Stimulated activated CD8-positive, alpha-beta memory T cell treated with anti-CD3 and anti-CD28 coated beads, Interleukin-7, amount 100 ng/mL, for 1 hour (primary cell): ENCODE measurements at regions not wholly inside any gene's neighbourhood (a gene's known extent, or its start where the extent isn't known, plus 50 kb on each side); places are given as distances from the start of the nearest gene placed in this dataset.

Experiments used
- DNase-seq, 2 donors: peaks; one replicate each; pipeline ENCODE4 v3.0.0-alpha.2; 2020; ENCODE audit warnings: low read depth in 2 of 2

- DNase-seq, result no peak
These were observed 93.8 kb downstream of the GLRX3 start for GRCh38 chr10:130230036-130230435.

GRCh38 chr10:130230611-130231010 is 94.4 kb downstream of the GLRX3 start:
- DNase-seq, result no peak

- no peak for DNase-seq
These were observed 95.1 kb downstream of the GLRX3 start for GRCh38 chr10:130231251-130231741.

- no peak for DNase-seq
These were observed 96.2 kb downstream of the GLRX3 start for GRCh38 chr10:130232166-130233034.

GRCh38 chr10:130233035-130233360 is 96.8 kb downstream of the GLRX3 start:
- no peak for DNase-seq

GRCh38 chr10:130233426-130233825 is 97.2 kb downstream of the GLRX3 start:
- no peak for DNase-seq

- no peak for DNase-seq
These were observed 98.2 kb downstream of the GLRX3 start for GRCh38 chr10:130234171-130234965.

GRCh38 chr10:130236711-130237110 is 100.5 kb downstream of the GLRX3 start:
- no peak for DNase-seq

GRCh38 chr10:130240409-130240808 is 104.2 kb downstream of the GLRX3 start:
- no peak for DNase-seq

GRCh38 chr10:130242513-130242912 is 106.3 kb downstream of the GLRX3 start:
- DNase-seq, result no peak

- DNase-seq, result no peak
These were observed 106.8 kb downstream of the GLRX3 start for GRCh38 chr10:130243015-130243414.

GRCh38 chr10:130244031-130244927 is 108.1 kb downstream of the GLRX3 start:
- DNase-seq, result no peak

- no peak for DNase-seq
These were observed 108.8 kb downstream of the GLRX3 start for GRCh38 chr10:130244928-130245495.

- DNase-seq, result no peak
These were observed 109.9 kb downstream of the GLRX3 start for GRCh38 chr10:130246113-130246512.

GRCh38 chr10:130250127-130250526 is 113.9 kb downstream of the GLRX3 start:
- no peak for DNase-seq

GRCh38 chr10:130251766-130252165 is 115.6 kb downstream of the GLRX3 start:
- DNase-seq, result no peak

- no peak for DNase-seq
These were observed 118.1 kb downstream of the GLRX3 start for GRCh38 chr10:130254243-130254642.

GRCh38 chr10:130254662-130255061 is 118.5 kb downstream of the GLRX3 start:
- DNase-seq, result no peak

GRCh38 chr10:130255777-130256176 is 119.6 kb downstream of the GLRX3 start:
- DNase-seq, result no peak

GRCh38 chr10:130257897-130258296 is 121.7 kb downstream of the GLRX3 start:
- DNase-seq, result no peak

GRCh38 chr10:130259380-130259779 is 123.2 kb downstream of the GLRX3 start:
- DNase-seq, result no peak
